ENCODE measurements at regions not wholly inside any gene's neighbourhood (a gene's known extent, or its start where the extent isn't known, plus 50 kb on each side); places are given as distances from the start of the nearest gene placed in this dataset.
A peak's percentile ranks its signal among the peaks of the same experiment; 100 is the strongest.

DNA sequence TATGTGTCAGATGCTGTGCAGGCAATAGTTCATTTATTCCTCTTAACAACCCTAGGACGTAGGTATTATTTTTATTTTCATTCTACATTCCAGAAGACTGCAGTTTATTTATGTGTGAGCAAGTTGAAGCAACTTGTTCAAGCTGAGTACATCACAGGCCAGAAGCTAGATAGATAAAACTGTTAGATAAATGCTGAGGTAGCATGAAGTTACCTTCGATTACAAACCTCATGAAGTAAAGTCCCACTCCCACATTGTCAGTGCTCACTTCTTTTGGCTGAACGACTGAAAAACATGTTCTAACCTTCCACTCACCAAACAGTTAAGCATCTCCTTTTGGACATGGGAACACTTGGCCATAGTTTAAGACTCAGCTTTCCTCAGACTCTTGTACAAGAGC is 439.2 kb downstream of the TNS1 start:
- Mint-ChIP-seq H3K27me3 (ENCODE audit: low read depth, unreplicated experiment) (no peaks in the 10 kb centered on the region), H3K4me3 (ENCODE audit: unreplicated experiment) (no peak overlapping the region), H3K4me1 (ENCODE audit: low read depth, unreplicated experiment) (peaks cover 13% of the 10 kb centered on the region), H3K9me3 (ENCODE audit: unreplicated experiment) (peaks cover 11% of the 10 kb centered on the region), H3K27ac (ENCODE audit: unreplicated experiment) (no peak overlapping the region), H3K36me3 (ENCODE audit: low read depth, unreplicated experiment) (peaks cover 15% of the 10 kb centered on the region)
- Histone ChIP-seq H3K27me3 (ENCODE audit: insufficient read depth, low read length) (peaks cover 2% of the 10 kb centered on the region), H3K9me3 (ENCODE audit: insufficient read depth, low read depth, low read length) (no peaks in the 10 kb centered on the region), H3K4me3 (ENCODE audit: insufficient read depth, low read depth, low read length) (no peak overlapping the region), H3K9ac (ENCODE audit: low read length) (no peak overlapping the region), H3K4me2 (ENCODE audit: low read length) (no peak overlapping the region), H3K4me1 (ENCODE audit: insufficient read depth, low read length) (no peaks in the 10 kb centered on the region), H3K79me2 (ENCODE audit: insufficient read depth, low read length) (no peaks in the 10 kb centered on the region), H4K20me1 (ENCODE audit: insufficient read depth, low read length) (no peaks in the 10 kb centered on the region), H2AFZ (ENCODE audit: low read depth, low read length) (no peak overlapping the region), H3K27ac (ENCODE audit: low read depth, low read length) (no peak overlapping the region), H3K36me3 (ENCODE audit: insufficient read depth, low read length) (no peaks in the 10 kb centered on the region)
- FAIRE-seq (no peak), DNase-seq (ENCODE audit: low read depth) (no peak)
- TF ChIP-seq EZH2 (IDR thresholded peaks at IDR 0.05; ENCODE audit: insufficient read depth, low read length): no peak
- TF ChIP-seq, protein P1, sequence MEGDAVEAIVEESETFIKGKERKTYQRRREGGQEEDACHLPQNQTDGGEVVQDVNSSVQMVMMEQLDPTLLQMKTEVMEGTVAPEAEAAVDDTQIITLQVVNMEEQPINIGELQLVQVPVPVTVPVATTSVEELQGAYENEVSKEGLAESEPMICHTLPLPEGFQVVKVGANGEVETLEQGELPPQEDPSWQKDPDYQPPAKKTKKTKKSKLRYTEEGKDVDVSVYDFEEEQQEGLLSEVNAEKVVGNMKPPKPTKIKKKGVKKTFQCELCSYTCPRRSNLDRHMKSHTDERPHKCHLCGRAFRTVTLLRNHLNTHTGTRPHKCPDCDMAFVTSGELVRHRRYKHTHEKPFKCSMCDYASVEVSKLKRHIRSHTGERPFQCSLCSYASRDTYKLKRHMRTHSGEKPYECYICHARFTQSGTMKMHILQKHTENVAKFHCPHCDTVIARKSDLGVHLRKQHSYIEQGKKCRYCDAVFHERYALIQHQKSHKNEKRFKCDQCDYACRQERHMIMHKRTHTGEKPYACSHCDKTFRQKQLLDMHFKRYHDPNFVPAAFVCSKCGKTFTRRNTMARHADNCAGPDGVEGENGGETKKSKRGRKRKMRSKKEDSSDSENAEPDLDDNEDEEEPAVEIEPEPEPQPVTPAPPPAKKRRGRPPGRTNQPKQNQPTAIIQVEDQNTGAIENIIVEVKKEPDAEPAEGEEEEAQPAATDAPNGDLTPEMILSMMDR (IDR thresholded peaks at IDR 0.05; ENCODE audit: insufficient read depth, low read depth, low read length): no peak

DNA sequence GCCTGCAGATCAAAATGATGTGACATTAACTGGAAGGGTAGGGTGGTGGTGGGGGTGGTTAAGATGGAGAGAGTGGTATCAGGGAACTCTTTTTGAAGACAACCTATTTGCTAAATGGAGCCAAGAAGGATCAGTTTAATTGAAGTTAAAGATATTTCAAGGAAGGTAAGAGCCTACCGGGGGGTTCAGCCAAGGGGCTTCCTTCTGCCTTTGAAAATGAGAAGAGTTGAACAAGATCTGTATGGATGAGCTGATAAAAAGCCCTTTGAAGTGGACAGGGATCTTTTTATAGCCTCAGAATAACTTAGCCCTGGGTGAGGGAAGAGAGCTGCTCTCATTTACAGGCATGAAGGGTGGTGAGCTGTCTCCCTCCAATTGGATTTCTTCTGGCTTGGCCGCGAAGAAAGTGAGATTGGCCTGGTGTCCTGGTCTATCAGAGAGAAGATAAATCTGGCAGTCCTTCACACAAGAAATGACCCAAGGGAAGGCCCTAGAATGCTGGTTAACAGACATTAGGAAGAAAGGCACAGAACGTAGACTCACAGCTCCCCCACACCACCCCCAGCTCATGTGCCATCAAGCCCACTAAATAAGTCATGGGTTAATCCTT is 439.8 kb downstream of the TNS1 start:
- Histone ChIP-seq H2AFZ (ENCODE audit: low read depth, low read length) (no peak overlapping the region), H3K9me3 (ENCODE audit: insufficient read depth, low read depth, low read length) (no peaks in the 10 kb centered on the region), H3K4me1 (ENCODE audit: insufficient read depth, low read length) (no peaks in the 10 kb centered on the region), H3K36me3 (ENCODE audit: insufficient read depth, low read length) (no peaks in the 10 kb centered on the region), H3K79me2 (ENCODE audit: insufficient read depth, low read length) (no peaks in the 10 kb centered on the region), H3K9ac (ENCODE audit: low read length) (no peak overlapping the region), H3K27ac (ENCODE audit: low read depth, low read length) (no peak overlapping the region), H3K4me3 (ENCODE audit: insufficient read depth, low read depth, low read length) (no peak overlapping the region), H3K27me3 (ENCODE audit: insufficient read depth, low read length) (peaks cover 2% of the 10 kb centered on the region), H4K20me1 (ENCODE audit: insufficient read depth, low read length) (no peaks in the 10 kb centered on the region), H3K4me2 (ENCODE audit: low read length) (no peak overlapping the region)
- peaks cover 13% of the 10 kb centered on the region for H3K36me3 Mint-ChIP-seq (ENCODE audit: low read depth, unreplicated experiment)
- H3K9me3 Mint-ChIP-seq (ENCODE audit: unreplicated experiment): peaks cover 11% of the 10 kb centered on the region
- H3K27ac Mint-ChIP-seq (ENCODE audit: unreplicated experiment): peak overlapping the region; percentile 3
- H3K27me3 Mint-ChIP-seq (ENCODE audit: low read depth, unreplicated experiment): no peaks in the 10 kb centered on the region
- DNase-seq (ENCODE audit: low read depth): no peak
- no peak for FAIRE-seq
- peaks cover 12% of the 10 kb centered on the region for H3K4me1 Mint-ChIP-seq (ENCODE audit: low read depth, unreplicated experiment)
- H3K4me3 Mint-ChIP-seq (ENCODE audit: unreplicated experiment): no peak overlapping the region
- no peak for TF ChIP-seq EZH2 (IDR thresholded peaks at IDR 0.05; ENCODE audit: insufficient read depth, low read length)
- TF ChIP-seq, protein P1 (IDR thresholded peaks at IDR 0.05; ENCODE audit: insufficient read depth, low read depth, low read length): no peak

- no peaks in the 10 kb centered on the region for H3K36me3 ChIP-seq (ENCODE audit: insufficient read depth, low read length)
- DNase-seq (ENCODE audit: low read depth) (no peak), FAIRE-seq (no peak)
- peaks cover 4% of the 10 kb centered on the region for H3K27me3 Mint-ChIP-seq (ENCODE audit: low read depth, unreplicated experiment)
- no peak overlapping the region for H2AFZ ChIP-seq (ENCODE audit: low read depth, low read length)
- H3K9me3 Mint-ChIP-seq (ENCODE audit: unreplicated experiment): peaks cover 8% of the 10 kb centered on the region
- no peak overlapping the region for H3K27ac Mint-ChIP-seq (ENCODE audit: unreplicated experiment)
- no peaks in the 10 kb centered on the region for H3K79me2 ChIP-seq (ENCODE audit: insufficient read depth, low read length)
- H3K4me1 Mint-ChIP-seq (ENCODE audit: low read depth, unreplicated experiment): peaks cover 25% of the 10 kb centered on the region
- no peak overlapping the region for H3K4me3 ChIP-seq (ENCODE audit: insufficient read depth, low read depth, low read length)
- no peak overlapping the region for H3K9ac ChIP-seq (ENCODE audit: low read length)
- TF ChIP-seq EZH2 (IDR thresholded peaks at IDR 0.05; ENCODE audit: insufficient read depth, low read length): no peak
- TF ChIP-seq, protein P1 (IDR thresholded peaks at IDR 0.05; ENCODE audit: insufficient read depth, low read depth, low read length): no peak
- H4K20me1 ChIP-seq (ENCODE audit: insufficient read depth, low read length): no peaks in the 10 kb centered on the region
- H3K4me2 ChIP-seq (ENCODE audit: low read length): no peak overlapping the region
- H3K27ac ChIP-seq (ENCODE audit: low read depth, low read length): no peak overlapping the region
- peaks cover 13% of the 10 kb centered on the region for H3K36me3 Mint-ChIP-seq (ENCODE audit: low read depth, unreplicated experiment)
- H3K4me1 ChIP-seq (ENCODE audit: insufficient read depth, low read length): no peaks in the 10 kb centered on the region
- H3K27me3 ChIP-seq (ENCODE audit: insufficient read depth, low read length): peaks cover 4% of the 10 kb centered on the region
- no peak overlapping the region for H3K4me3 Mint-ChIP-seq (ENCODE audit: unreplicated experiment)
- H3K9me3 ChIP-seq (ENCODE audit: insufficient read depth, low read depth, low read length): no peaks in the 10 kb centered on the region
Measured at GRCh38 chr2:217559084-217559483, 443.7 kb downstream of the TNS1 start.
